DOHH2 (cell line): ENCODE measurements at regions not wholly inside any gene's neighbourhood (a gene's known extent, or its start where the extent isn't known, plus 50 kb on each side); places are given as distances from the start of the nearest gene placed in this dataset.

Experiments used
- EZH2phosphoT487 ChIP-seq: fragments of 200-600 bp; sonication (generic); IDR thresholded peaks from 2 replicates; pipeline ENCODE4 v1.6.1; 2017; ENCODE audit warnings: borderline replicate concordance, mild to moderate bottlenecking, antibody characterized with exemption, low read length, moderate library complexity, mixed read lengths
- TF ChIP-seq, protein P1 (sequence below): fragments of 200-600 bp; sonication (generic); IDR thresholded peaks from one replicate; pipeline ENCODE4 v1.5.1; 2014; ENCODE audit warnings: antibody characterized with exemption, mild to moderate bottlenecking, low read depth, low read length; ENCODE audit not compliant: poor library complexity, severe bottlenecking

DNA sequence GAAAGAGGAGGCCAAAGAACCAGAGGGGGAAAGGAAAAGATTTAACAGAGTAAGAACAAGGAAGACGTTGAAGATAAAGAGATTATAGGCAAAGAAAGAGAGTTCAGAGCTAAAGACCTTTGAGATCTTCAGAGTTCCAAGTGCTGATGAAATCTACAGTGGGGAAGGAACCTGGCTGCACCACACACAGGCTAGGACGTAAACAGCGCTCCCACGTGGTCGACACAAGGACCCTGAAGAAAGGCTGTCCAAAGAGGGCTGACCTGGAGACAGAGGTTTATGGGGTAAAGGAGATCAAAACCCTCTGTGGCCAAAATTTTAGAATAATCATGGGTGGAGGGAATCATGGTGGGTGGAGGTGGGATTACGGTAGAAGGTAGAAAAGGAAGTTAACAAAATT, 121.6 kb downstream of the PMP22 start:
- TF ChIP-seq, protein P1, sequence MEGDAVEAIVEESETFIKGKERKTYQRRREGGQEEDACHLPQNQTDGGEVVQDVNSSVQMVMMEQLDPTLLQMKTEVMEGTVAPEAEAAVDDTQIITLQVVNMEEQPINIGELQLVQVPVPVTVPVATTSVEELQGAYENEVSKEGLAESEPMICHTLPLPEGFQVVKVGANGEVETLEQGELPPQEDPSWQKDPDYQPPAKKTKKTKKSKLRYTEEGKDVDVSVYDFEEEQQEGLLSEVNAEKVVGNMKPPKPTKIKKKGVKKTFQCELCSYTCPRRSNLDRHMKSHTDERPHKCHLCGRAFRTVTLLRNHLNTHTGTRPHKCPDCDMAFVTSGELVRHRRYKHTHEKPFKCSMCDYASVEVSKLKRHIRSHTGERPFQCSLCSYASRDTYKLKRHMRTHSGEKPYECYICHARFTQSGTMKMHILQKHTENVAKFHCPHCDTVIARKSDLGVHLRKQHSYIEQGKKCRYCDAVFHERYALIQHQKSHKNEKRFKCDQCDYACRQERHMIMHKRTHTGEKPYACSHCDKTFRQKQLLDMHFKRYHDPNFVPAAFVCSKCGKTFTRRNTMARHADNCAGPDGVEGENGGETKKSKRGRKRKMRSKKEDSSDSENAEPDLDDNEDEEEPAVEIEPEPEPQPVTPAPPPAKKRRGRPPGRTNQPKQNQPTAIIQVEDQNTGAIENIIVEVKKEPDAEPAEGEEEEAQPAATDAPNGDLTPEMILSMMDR = no peak
- no peak for TF ChIP-seq EZH2phosphoT487
